ENCODE measurements at regions not wholly inside any gene's neighbourhood (a gene's known extent, or its start where the extent isn't known, plus 50 kb on each side); places are given as distances from the start of the nearest gene placed in this dataset.

GRCh38 chr9:75713335-75713734, 177.1 kb upstream of the PCSK5 start:
- Histone ChIP-seq H3K23ac (ENCODE audit: low read length) (no peak overlapping the region), H3K36me3 (ENCODE audit: control insufficient read depth in 1 of 2, insufficient read depth in 2 of 2, low read length in 2 of 2) (no peaks in the 10 kb centered on the region), H2BK12ac (ENCODE audit: low read length) (peak overlapping the region; percentile 11), H4K12ac (ENCODE audit: low read depth, low read length) (no peak overlapping the region), H3K9ac (ENCODE audit: low read length) (no peak overlapping the region), H3K27me3 (ENCODE audit: insufficient read depth, low read length) (no peaks in the 10 kb centered on the region), H3K4me1 (ENCODE audit: control insufficient read depth in 1 of 2, insufficient read depth in 2 of 2, low read length in 2 of 2) (peaks cover 10 to 19% of the 10 kb centered on the region in 2 experiments), H3K9me3 (ENCODE audit: insufficient read depth, low read depth, low read length) (no peaks in the 10 kb centered on the region), H2BK120ac (ENCODE audit: insufficient read depth, low read length, poor library complexity) (peak overlapping the region; percentile 63), H3K4ac (ENCODE audit: low read depth, low read length) (no peak overlapping the region), H3K79me2 (ENCODE audit: control insufficient read depth, insufficient read depth, low read length, poor library complexity) (no peaks in the 10 kb centered on the region), H3K4me2 (ENCODE audit: low read length) (no peak overlapping the region), H4K8ac (ENCODE audit: low read depth, low read length) (no peak overlapping the region), H3K27ac (ENCODE audit: low read depth, low read length) (peak overlapping the region; percentile 54), H2AK5ac (ENCODE audit: low read length) (no peak overlapping the region), H4K91ac (ENCODE audit: low read depth, low read length) (peak overlapping the region; percentile 32), H3K14ac (ENCODE audit: low read length) (no peak overlapping the region), H3K79me1 (ENCODE audit: low read length) (peaks cover 2% of the 10 kb centered on the region), H3K18ac (ENCODE audit: low read length) (no peak overlapping the region), H2AFZ (ENCODE audit: insufficient read depth, low read length, poor library complexity) (no peak overlapping the region), H2BK5ac (ENCODE audit: low read depth, low read length, poor library complexity) (peak overlapping the region; percentile 11), H3K4me3 (ENCODE audit: low read depth, low read length) (no peak overlapping the region)
- no CpG with 5 or more reads among the region's 4 CpGs for WGBS (ENCODE audit: extremely low coverage, insufficient coverage, insufficient read length)
- DNase-seq = no peak

GRCh38 chr9:75715360-75715759, 175.1 kb upstream of the PCSK5 start:
- no peak for DNase-seq
- Histone ChIP-seq H4K8ac (ENCODE audit: low read depth, low read length) (no peak overlapping the region), H3K4me1 (ENCODE audit: control insufficient read depth in 1 of 2, insufficient read depth in 2 of 2, low read length in 2 of 2) (peaks cover 10 to 19% of the 10 kb centered on the region in 2 experiments), H3K9me3 (ENCODE audit: insufficient read depth, low read depth, low read length) (no peaks in the 10 kb centered on the region), H2BK12ac (ENCODE audit: low read length) (no peak overlapping the region), H2AK5ac (ENCODE audit: low read length) (no peak overlapping the region), H3K9ac (ENCODE audit: low read length) (no peak overlapping the region), H2BK5ac (ENCODE audit: low read depth, low read length, poor library complexity) (no peak overlapping the region), H4K91ac (ENCODE audit: low read depth, low read length) (no peak overlapping the region), H3K23ac (ENCODE audit: low read length) (no peak overlapping the region), H3K14ac (ENCODE audit: low read length) (no peak overlapping the region), H2AFZ (ENCODE audit: insufficient read depth, low read length, poor library complexity) (no peak overlapping the region), H3K4ac (ENCODE audit: low read depth, low read length) (no peak overlapping the region), H3K36me3 (ENCODE audit: control insufficient read depth in 1 of 2, insufficient read depth in 2 of 2, low read length in 2 of 2) (no peaks in the 10 kb centered on the region), H3K4me2 (ENCODE audit: low read length) (no peak overlapping the region), H3K18ac (ENCODE audit: low read length) (no peak overlapping the region), H3K79me1 (ENCODE audit: low read length) (peaks cover 2% of the 10 kb centered on the region), H3K27ac (ENCODE audit: low read depth, low read length) (no peak overlapping the region), H3K79me2 (ENCODE audit: control insufficient read depth, insufficient read depth, low read length, poor library complexity) (no peaks in the 10 kb centered on the region), H4K12ac (ENCODE audit: low read depth, low read length) (no peak overlapping the region), H3K4me3 (ENCODE audit: low read depth, low read length) (no peak overlapping the region), H2BK120ac (ENCODE audit: insufficient read depth, low read length, poor library complexity) (no peak overlapping the region), H3K27me3 (ENCODE audit: insufficient read depth, low read length) (no peaks in the 10 kb centered on the region)
- WGBS (ENCODE audit: extremely low coverage, insufficient coverage, insufficient read length) = no CpG with 5 or more reads among the region's 3 CpGs

- Histone ChIP-seq H4K8ac (ENCODE audit: low read depth, low read length) (no peak overlapping the region), H3K79me1 (ENCODE audit: low read length) (peaks cover under 1% of the 10 kb centered on the region), H3K23ac (ENCODE audit: low read length) (no peak overlapping the region), H3K4me2 (ENCODE audit: low read length) (no peak overlapping the region), H3K27ac (ENCODE audit: low read depth, low read length) (no peak overlapping the region), H3K27me3 (ENCODE audit: insufficient read depth, low read length) (no peaks in the 10 kb centered on the region), H3K36me3 (ENCODE audit: control insufficient read depth in 1 of 2, insufficient read depth in 2 of 2, low read length in 2 of 2) (no peaks in the 10 kb centered on the region), H2BK12ac (ENCODE audit: low read length) (no peak overlapping the region), H3K4me3 (ENCODE audit: low read depth, low read length) (no peak overlapping the region), H2AFZ (ENCODE audit: insufficient read depth, low read length, poor library complexity) (no peak overlapping the region), H3K18ac (ENCODE audit: low read length) (no peak overlapping the region), H4K12ac (ENCODE audit: low read depth, low read length) (no peak overlapping the region), H2BK120ac (ENCODE audit: insufficient read depth, low read length, poor library complexity) (no peak overlapping the region), H3K9me3 (ENCODE audit: insufficient read depth, low read depth, low read length) (no peaks in the 10 kb centered on the region), H4K91ac (ENCODE audit: low read depth, low read length) (no peak overlapping the region), H2AK5ac (ENCODE audit: low read length) (no peak overlapping the region), H3K14ac (ENCODE audit: low read length) (no peak overlapping the region), H2BK5ac (ENCODE audit: low read depth, low read length, poor library complexity) (no peak overlapping the region), H3K4me1 (ENCODE audit: control insufficient read depth in 1 of 2, insufficient read depth in 2 of 2, low read length in 2 of 2) (peaks cover 0 to 4% of the 10 kb centered on the region in 2 experiments), H3K4ac (ENCODE audit: low read depth, low read length) (no peak overlapping the region), H3K79me2 (ENCODE audit: control insufficient read depth, insufficient read depth, low read length, poor library complexity) (no peaks in the 10 kb centered on the region), H3K9ac (ENCODE audit: low read length) (no peak overlapping the region)
- no CpG with 5 or more reads among the region's 2 CpGs for WGBS (ENCODE audit: extremely low coverage, insufficient coverage, insufficient read length)
- DNase-seq = no peak
Observed at GRCh38 chr9:75718677-75719076, 171.8 kb upstream of the PCSK5 start.

GRCh38 chr9:75728391-75728790, 162.1 kb upstream of the PCSK5 start:
- no peak overlapping the region for H2AK5ac ChIP-seq (ENCODE audit: low read length)
- no peak for DNase-seq
- no peak overlapping the region for H2BK12ac ChIP-seq (ENCODE audit: low read length)
- H3K18ac ChIP-seq (ENCODE audit: low read length) = no peak overlapping the region
- H4K12ac ChIP-seq (ENCODE audit: low read depth, low read length) = no peak overlapping the region
- no peaks in the 10 kb centered on the region for H3K4me1 ChIP-seq (ENCODE audit: control insufficient read depth in 1 of 2, insufficient read depth in 2 of 2, low read length in 2 of 2)
- H2AFZ ChIP-seq (ENCODE audit: insufficient read depth, low read length, poor library complexity) = no peak overlapping the region
- H3K9me3 ChIP-seq (ENCODE audit: insufficient read depth, low read depth, low read length) = no peaks in the 10 kb centered on the region
- no peak overlapping the region for H2BK5ac ChIP-seq (ENCODE audit: low read depth, low read length, poor library complexity)
- H3K27ac ChIP-seq (ENCODE audit: low read depth, low read length) = no peak overlapping the region
- H3K23ac ChIP-seq (ENCODE audit: low read length) = no peak overlapping the region
- no peak overlapping the region for H3K4ac ChIP-seq (ENCODE audit: low read depth, low read length)
- no peak overlapping the region for H4K8ac ChIP-seq (ENCODE audit: low read depth, low read length)
- H2BK120ac ChIP-seq (ENCODE audit: insufficient read depth, low read length, poor library complexity) = no peak overlapping the region
- no peaks in the 10 kb centered on the region for H3K36me3 ChIP-seq (ENCODE audit: control insufficient read depth in 1 of 2, insufficient read depth in 2 of 2, low read length in 2 of 2)
- H3K4me3 ChIP-seq (ENCODE audit: low read depth, low read length) = no peak overlapping the region
- no CpG with 5 or more reads among the region's 1 CpG for WGBS (ENCODE audit: extremely low coverage, insufficient coverage, insufficient read length)
- H4K91ac ChIP-seq (ENCODE audit: low read depth, low read length) = no peak overlapping the region
- H3K27me3 ChIP-seq (ENCODE audit: insufficient read depth, low read length) = no peaks in the 10 kb centered on the region
- H3K14ac ChIP-seq (ENCODE audit: low read length) = no peak overlapping the region
- H3K79me1 ChIP-seq (ENCODE audit: low read length) = no peaks in the 10 kb centered on the region
- no peaks in the 10 kb centered on the region for H3K79me2 ChIP-seq (ENCODE audit: control insufficient read depth, insufficient read depth, low read length, poor library complexity)
- no peak overlapping the region for H3K4me2 ChIP-seq (ENCODE audit: low read length)
- no peak overlapping the region for H3K9ac ChIP-seq (ENCODE audit: low read length)

Measured in trophoblast cell (in vitro differentiated cells and primary cell).